Smooth muscle cell (in vitro differentiated cells): ENCODE measurements at regions not wholly inside any gene's neighbourhood (a gene's known extent, or its start where the extent isn't known, plus 50 kb on each side); places are given as distances from the start of the nearest gene placed in this dataset.

Source experiments
- DNase-seq: peaks from one replicate; lab custom pipeline; 2025; ENCODE audit not compliant: unreplicated experiment; lab: John Stamatoyannopoulos, UW
- H2AFZ ChIP-seq: fragments of 200-600 bp; sonication (generic); 2 replicates; pipeline ENCODE4 v1.6.0; 2016; ENCODE audit warnings: antibody characterized with exemption, low read depth, mild to moderate bottlenecking
- H3F3A ChIP-seq: fragments of 200-600 bp; sonication (generic); 2 replicates; pipeline ENCODE4 v1.6.0; 2017; ENCODE audit warnings: antibody characterized with exemption, low read depth
- H3K27ac ChIP-seq: fragments of 200-600 bp; sonication (generic); 2 replicates; pipeline ENCODE4 v1.5.1; 2016; ENCODE audit warnings: low read depth, mild to moderate bottlenecking
- H3K27me3 ChIP-seq: fragments of 200-600 bp; sonication (generic); 2 replicates; pipeline ENCODE4 v1.6.1; 2016; ENCODE audit warnings: low read depth, mild to moderate bottlenecking
- H3K36me3 ChIP-seq: fragments of 200-600 bp; sonication (generic); 2 replicates; pipeline ENCODE4 v1.5.1; 2016; ENCODE audit warnings: low read depth
- H3K4me1 ChIP-seq: fragments of 200-600 bp; sonication (generic); 2 replicates; pipeline ENCODE4 v1.5.1; 2016; ENCODE audit warnings: low read depth
- H3K4me2 ChIP-seq: fragments of 200-600 bp; sonication (generic); 2 replicates; pipeline ENCODE4 v1.6.0; 2016; ENCODE audit warnings: mild to moderate bottlenecking
- H3K4me3 ChIP-seq: fragments of 200-600 bp; sonication (generic); 2 replicates; pipeline ENCODE4 v1.5.1; 2016; ENCODE audit warnings: mild to moderate bottlenecking
- H3K79me2 ChIP-seq: fragments of 200-600 bp; sonication (generic); 2 replicates; pipeline ENCODE4 v1.6.0; 2016; ENCODE audit warnings: low read depth, mild to moderate bottlenecking
- H3K9ac ChIP-seq: fragments of 200-600 bp; sonication (generic); 2 replicates; pipeline ENCODE4 v1.6.0; 2016; ENCODE audit warnings: low read depth
- H3K9me3 ChIP-seq: fragments of 200-600 bp; sonication (generic); replicated peaks from 2 replicates; pipeline ENCODE4 v1.5.1; 2016; ENCODE audit warnings: low read depth
- H4K20me1 ChIP-seq: fragments of 200-600 bp; sonication (generic); 2 replicates; pipeline ENCODE4 v1.6.0; 2016; ENCODE audit warnings: low read depth
- CTCF ChIP-seq: fragments of 200-600 bp; sonication (generic); IDR thresholded peaks from 2 replicates; pipeline ENCODE4 v1.5.1; 2017; ENCODE audit warnings: borderline replicate concordance, mild to moderate bottlenecking, antibody characterized with exemption; ENCODE audit not compliant: insufficient read depth, poor library complexity, severe bottlenecking
- WGBS: methylation state at CpG from one replicate; pipeline ENCODE4 v1.1.7; 2016; ENCODE audit warnings: low lambda C conversion rate; 5-methylcytosine and 5-hydroxymethylcytosine counted together

GRCh38 chr14:85129921-85130320 lies 400.0 kb upstream of the FLRT2 start:
- no peaks in the 10 kb centered on the region for H3K4me1 ChIP-seq
- H3K79me2 ChIP-seq: no peaks in the 10 kb centered on the region
- peaks cover 14% of the 10 kb centered on the region for H3K9me3 ChIP-seq
- no peak overlapping the region for H3K9ac ChIP-seq
- H4K20me1 ChIP-seq: no peaks in the 10 kb centered on the region
- no peak overlapping the region for H3K4me2 ChIP-seq
- no peak overlapping the region for H2AFZ ChIP-seq
- no peaks in the 10 kb centered on the region for H3K27me3 ChIP-seq
- no peak overlapping the region for H3K27ac ChIP-seq
- 69% methylated on average over 2 of the region's 2 CpGs for WGBS
- H3K36me3 ChIP-seq: peaks cover 5% of the 10 kb centered on the region
- no peak overlapping the region for H3K4me3 ChIP-seq
- TF ChIP-seq CTCF: no peak
- DNase-seq: no peak
- H3F3A ChIP-seq: no peaks in the 10 kb centered on the region

- H3K4me2 ChIP-seq: no peak overlapping the region
- H3K4me1 ChIP-seq: no peaks in the 10 kb centered on the region
- H3K9ac ChIP-seq: no peak overlapping the region
- H3K27me3 ChIP-seq: no peaks in the 10 kb centered on the region
- no peak overlapping the region for H3K4me3 ChIP-seq
- H3K27ac ChIP-seq: no peak overlapping the region
- peaks cover 5% of the 10 kb centered on the region for H3K36me3 ChIP-seq
- no peaks in the 10 kb centered on the region for H3F3A ChIP-seq
- H3K9me3 ChIP-seq: peaks cover 14% of the 10 kb centered on the region
- WGBS: 55% methylated on average over 2 of the region's 2 CpGs
- TF ChIP-seq CTCF: peak; percentile 26
- no peak overlapping the region for H2AFZ ChIP-seq
- H3K79me2 ChIP-seq: no peaks in the 10 kb centered on the region
- no peak for DNase-seq
- no peaks in the 10 kb centered on the region for H4K20me1 ChIP-seq
These were observed 398.6 kb upstream of the FLRT2 start for GRCh38 chr14:85131226-85131922.

GRCh38 chr14:85142982-85143381 lies 387.0 kb upstream of the FLRT2 start:
- no peaks in the 10 kb centered on the region for H3K36me3 ChIP-seq
- peak overlapping the region; percentile 72 for H2AFZ ChIP-seq
- no peaks in the 10 kb centered on the region for H4K20me1 ChIP-seq
- no peak for DNase-seq
- H3K27me3 ChIP-seq: no peaks in the 10 kb centered on the region
- no peaks in the 10 kb centered on the region for H3K9me3 ChIP-seq
- no peaks in the 10 kb centered on the region for H3F3A ChIP-seq
- no peak overlapping the region for H3K4me3 ChIP-seq
- H3K9ac ChIP-seq: no peak overlapping the region
- H3K79me2 ChIP-seq: no peaks in the 10 kb centered on the region
- H3K4me2 ChIP-seq: peak overlapping the region; percentile 54
- H3K27ac ChIP-seq: no peak overlapping the region
- no peak for TF ChIP-seq CTCF
- peaks cover 11% of the 10 kb centered on the region for H3K4me1 ChIP-seq
- WGBS: 65% methylated on average over 1 of the region's 1 CpG

GRCh38 chr14:85146779-85147178 lies 383.2 kb upstream of the FLRT2 start:
- Histone ChIP-seq H3K36me3 (no peaks in the 10 kb centered on the region), H3K4me2 (no peak overlapping the region), H3K9me3 (no peaks in the 10 kb centered on the region), H3K9ac (no peak overlapping the region), H4K20me1 (no peaks in the 10 kb centered on the region), H3K4me3 (no peak overlapping the region), H3K4me1 (peaks cover 11% of the 10 kb centered on the region), H2AFZ (no peak overlapping the region), H3K79me2 (no peaks in the 10 kb centered on the region), H3K27ac (no peak overlapping the region), H3K27me3 (no peaks in the 10 kb centered on the region), H3F3A (no peaks in the 10 kb centered on the region)
- 86% methylated on average over 3 of the region's 3 CpGs for WGBS
- TF ChIP-seq CTCF: no peak
- no peak for DNase-seq
